ENCODE measurements at regions not wholly inside any gene's neighbourhood (a gene's known extent, or its start where the extent isn't known, plus 50 kb on each side); places are given as distances from the start of the nearest gene placed in this dataset.

GRCh38 chr7:54331311-54331710, 210.9 kb upstream of the VSTM2A start:
- Histone ChIP-seq H2BK15ac (ENCODE audit: low read length) (no peak overlapping the region), H4K5ac (ENCODE audit: insufficient read length, low read depth, low read length) (no peak overlapping the region), H3K4me1 (replicated peaks in 1 of 4; ENCODE audit: control insufficient read depth in 3 of 4, insufficient read depth in 4 of 4, low read length in 3 of 4) (peaks cover 0 to 5% (median 0%) of the 10 kb centered on the region in 4 experiments; a peak in 3 of 7 replicates), H2AK5ac (ENCODE audit: low read depth, low read length) (no peak overlapping the region), H3K9ac (replicated peaks in 1 of 4; ENCODE audit: extremely low read depth in 1 of 4, low read depth in 3 of 4, low read length in 3 of 4) (no peak overlapping the region), H3K18ac (ENCODE audit: extremely low read depth, low read length) (no peak overlapping the region), H3K23me2 (ENCODE audit: low read depth, low read length) (no peaks in the 10 kb centered on the region), H3K4me2 (ENCODE audit: insufficient read depth in 1 of 2, low read depth in 2 of 2, low read length in 2 of 2) (no peak overlapping the region), H2BK120ac (replicated peaks; ENCODE audit: low read depth, low read length) (no peak overlapping the region), H3K36me3 (ENCODE audit: control insufficient read depth in 2 of 4, insufficient read depth in 4 of 4, low read length in 3 of 4) (no peaks in the 10 kb centered on the region), H2BK20ac (ENCODE audit: low read length) (no peak overlapping the region), H2AFZ (ENCODE audit: low read length) (no peak overlapping the region), H4K20me1 (replicated peaks in 1 of 2; ENCODE audit: control insufficient read depth in 1 of 2, insufficient read depth in 2 of 2, low read length in 2 of 2) (no peaks in the 10 kb centered on the region), H3K14ac (ENCODE audit: insufficient read length) (no peak overlapping the region), H3K27me3 (replicated peaks in 1 of 4; ENCODE audit: control insufficient read depth in 3 of 4, extremely low read depth in 1 of 4, insufficient read depth in 3 of 4, low read length in 3 of 4) (peaks cover 0 to 4% (median 0%) of the 10 kb centered on the region in 4 experiments; a peak in 1 of 7 replicates), H3K4ac (replicated peaks; ENCODE audit: insufficient read length, low read depth, low read length) (no peak overlapping the region), H3K56ac (replicated peaks; ENCODE audit: insufficient read length, low read depth, low read length) (no peak overlapping the region), H3K9me3 (ENCODE audit: insufficient read depth in 2 of 2, low read depth in 1 of 2, low read length in 1 of 2) (no peaks in the 10 kb centered on the region), H3K4me3 (ENCODE audit: extremely low read depth in 1 of 4, insufficient read depth in 2 of 4, low read depth in 3 of 4, low read length in 4 of 4) (no peak overlapping the region), H4K91ac (replicated peaks; ENCODE audit: insufficient read length, low read length) (no peak overlapping the region), H4K8ac (ENCODE audit: extremely low read depth, insufficient read depth, low read length) (no peak overlapping the region), H3K23ac (ENCODE audit: insufficient read length) (no peak overlapping the region), H3K79me1 (ENCODE audit: low read depth, low read length) (no peaks in the 10 kb centered on the region), H2BK12ac (ENCODE audit: low read depth, low read length) (no peak overlapping the region), H3K27ac (ENCODE audit: low read depth, low read length) (no peak overlapping the region), H2BK5ac (ENCODE audit: low read depth, low read length) (no peak overlapping the region), H3K79me2 (ENCODE audit: control insufficient read depth in 1 of 2, insufficient read depth in 2 of 2, low read length in 2 of 2) (no peaks in the 10 kb centered on the region)
- 96% methylated on average over 1 of the region's 1 CpG; no CpG with 5 or more reads in 1 of the 2 experiments for WGBS, 2 experiments (ENCODE audit: extremely low coverage in 1 of 2, insufficient coverage in 1 of 2, insufficient read length in 1 of 2, insufficient replicate concordance in 2 of 2, low coverage in 1 of 2, low lambda C conversion rate in 2 of 2, missing lambda C conversion rate in 1 of 2)
- ChIA-PET POLR2A (ENCODE audit: partially characterized antibody) (no interaction called here), CTCF (ENCODE audit: partially characterized antibody) (interaction anchor here (1.1 kb wide), 1 partner anchor 51 kb away, joined by 3 read pairs; no protein-coding TSS in a partner anchor)
- TF ChIP-seq JUND (IDR thresholded peaks at IDR 0.05; ENCODE audit: low read length) (no peak), CREB1 (IDR thresholded peaks at IDR 0.05) (no peak), JUN (IDR thresholded peaks at IDR 0.05; ENCODE audit: low read depth, low read length) (no peak), HDAC6 (IDR thresholded peaks at IDR 0.05; ENCODE audit: low read depth, low read length) (no peak), CBX5 (IDR thresholded peaks at IDR 0.05; ENCODE audit: low read depth, low read length) (no peak), SP1 (IDR thresholded peaks at IDR 0.05; ENCODE audit: low read depth, low read length) (no peak), SAP30 (IDR thresholded peaks at IDR 0.05; ENCODE audit: insufficient read depth, insufficient replicate concordance, low read length) (no peak), RXRA (IDR thresholded peaks at IDR 0.05; ENCODE audit: insufficient read depth, low read depth, low read length) (no peak), KDM1A (IDR thresholded peaks at IDR 0.05; ENCODE audit: borderline replicate concordance, low read length) (no peak), ZNF274 (IDR thresholded peaks at IDR 0.05; ENCODE audit: borderline replicate concordance, extremely low read depth, low read length) (no peak), SUZ12 (IDR thresholded peaks at IDR 0.05; ENCODE audit: low read length) (no peak), RAD21 (IDR thresholded peaks at IDR 0.05 in 1 of 2, conservative IDR thresholded peaks at IDR 0.05 in 1 of 2; ENCODE audit: low read depth in 2 of 2, low read length in 2 of 2) (no peak), HDAC2 (IDR thresholded peaks at IDR 0.05; ENCODE audit: borderline replicate concordance in 1 of 2, low read depth in 2 of 2, low read length in 2 of 2) (no peak)
- DNase-seq (ENCODE audit: low read depth in 1 of 2, low spot score in 2 of 2) = no peak
- no peak for FAIRE-seq

All from H1 (cell line).